ENCODE measurements at regions not wholly inside any gene's neighbourhood (a gene's known extent, or its start where the extent isn't known, plus 50 kb on each side); places are given as distances from the start of the nearest gene placed in this dataset.

DNA sequence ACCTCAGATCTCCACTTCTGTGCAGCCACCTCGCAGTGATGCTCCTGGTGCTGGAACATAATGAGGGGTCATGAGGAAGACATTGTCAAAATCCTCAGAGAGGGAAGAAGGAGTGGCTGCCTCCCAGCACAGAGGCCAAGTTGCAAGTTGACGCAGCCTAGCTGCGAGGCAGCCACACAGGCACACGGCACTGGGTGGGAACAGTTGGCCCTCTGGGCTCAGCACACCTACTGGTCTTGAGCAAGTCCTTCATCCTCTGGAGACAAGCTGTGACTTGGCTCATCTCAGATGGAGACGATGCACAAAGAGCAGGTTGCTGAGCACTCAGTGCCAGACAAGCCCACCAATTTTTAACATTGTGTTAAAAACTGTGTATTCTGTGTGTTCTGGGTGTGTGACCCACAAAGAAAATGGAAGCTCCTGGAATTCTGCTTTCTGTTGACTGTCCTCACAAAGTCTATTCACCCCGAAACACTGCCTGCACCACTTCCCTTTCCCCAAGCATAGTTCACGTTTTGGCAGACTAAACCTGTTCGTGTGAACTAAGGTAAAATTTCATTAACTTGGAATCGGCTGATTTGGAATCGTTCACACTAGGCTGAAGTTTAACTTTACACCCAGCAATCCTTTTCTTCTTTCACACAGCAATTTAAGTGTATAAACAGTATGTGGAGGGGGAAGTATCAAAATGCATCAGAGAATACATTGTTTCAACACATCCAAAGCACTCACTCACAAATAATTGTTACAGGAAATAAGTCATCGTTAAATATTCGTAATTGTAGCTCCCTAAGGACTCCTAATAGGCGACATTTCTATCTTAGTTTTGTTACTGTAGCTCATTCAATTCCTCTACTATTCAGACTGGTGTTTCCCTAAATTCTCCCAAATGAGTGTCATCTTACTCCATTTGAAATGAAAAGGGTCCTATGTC is 266.6 kb upstream of the ID2 start:
- in situ Hi-C loops (cut with HindIII; ENCODE audit: low sequenced_read_pairs), result no loop called here

DNA sequence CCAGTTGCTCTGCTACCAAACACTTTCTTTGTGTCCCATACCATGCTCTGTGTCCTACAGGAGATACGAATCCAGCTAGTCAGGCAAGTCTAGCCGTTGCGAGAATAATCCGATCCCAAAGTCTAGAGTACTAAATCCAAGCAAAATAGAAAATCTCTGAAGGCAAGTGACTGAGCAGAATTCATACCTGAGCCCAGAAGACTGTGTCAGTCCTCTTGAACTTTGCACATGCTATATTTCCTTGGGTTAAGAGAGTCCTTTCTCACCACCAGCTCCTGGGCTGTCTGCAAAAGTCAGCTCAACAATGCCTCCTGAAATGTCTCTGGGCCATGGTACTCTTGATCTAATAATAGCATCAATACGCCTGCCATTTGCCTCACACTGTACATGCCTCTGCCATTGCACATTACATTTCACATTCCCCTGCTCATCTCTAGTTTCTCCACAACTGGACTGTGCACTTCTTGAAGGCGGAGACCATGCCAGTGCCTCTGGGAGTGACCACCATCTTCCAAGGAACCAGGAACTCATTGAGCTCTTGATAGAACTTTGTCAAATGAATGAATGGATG is 265.8 kb upstream of the ID2 start:
- in situ Hi-C loops (cut with HindIII; ENCODE audit: low sequenced_read_pairs), result no loop called here

DNA sequence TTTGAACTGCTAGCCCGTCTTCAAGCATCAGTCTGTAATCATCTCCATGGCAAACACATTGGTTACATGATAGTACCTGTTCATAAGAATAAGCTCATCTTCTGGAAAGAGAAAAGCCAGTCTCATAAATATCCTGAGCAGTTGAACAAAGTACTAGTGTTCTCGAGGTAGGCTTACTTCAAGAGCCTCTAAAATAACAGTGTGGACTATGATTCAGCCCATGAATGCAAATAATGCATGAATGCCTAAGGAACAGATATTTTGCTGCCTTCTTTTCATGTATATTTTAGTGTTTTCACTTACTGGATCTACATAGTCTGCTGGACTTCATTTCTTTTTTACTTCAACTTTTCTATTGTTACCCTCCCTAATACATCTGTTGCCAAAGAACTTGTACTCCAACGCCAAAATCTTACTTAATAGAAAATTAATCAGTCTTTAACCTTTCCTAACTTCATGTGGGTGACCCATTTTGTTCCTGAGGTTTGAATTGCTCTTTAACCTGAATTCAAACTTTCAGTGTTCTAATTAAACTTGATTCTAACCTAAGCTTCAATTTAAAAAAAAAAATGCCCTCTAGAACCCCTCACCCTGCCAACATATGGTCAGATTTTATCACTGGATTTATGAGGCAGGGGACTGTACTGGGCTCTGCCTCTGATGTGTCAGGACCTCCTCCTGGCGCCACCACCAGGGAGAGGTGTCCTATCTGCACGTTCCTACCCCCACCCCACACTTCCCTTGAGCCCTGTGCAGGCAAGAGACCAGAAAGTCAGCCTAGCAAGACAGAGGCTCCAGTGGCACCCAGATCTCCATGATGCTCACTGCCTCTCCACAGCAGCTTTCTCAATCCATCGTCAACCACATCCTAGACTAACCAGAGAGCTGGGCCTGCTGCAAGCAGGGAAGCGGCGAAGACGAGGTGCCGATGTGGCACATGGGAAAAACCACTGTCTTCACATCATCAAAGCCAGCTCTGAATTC is 264.7 kb upstream of the ID2 start:
- in situ Hi-C loops (cut with HindIII; ENCODE audit: low sequenced_read_pairs), result no loop called here

DNA sequence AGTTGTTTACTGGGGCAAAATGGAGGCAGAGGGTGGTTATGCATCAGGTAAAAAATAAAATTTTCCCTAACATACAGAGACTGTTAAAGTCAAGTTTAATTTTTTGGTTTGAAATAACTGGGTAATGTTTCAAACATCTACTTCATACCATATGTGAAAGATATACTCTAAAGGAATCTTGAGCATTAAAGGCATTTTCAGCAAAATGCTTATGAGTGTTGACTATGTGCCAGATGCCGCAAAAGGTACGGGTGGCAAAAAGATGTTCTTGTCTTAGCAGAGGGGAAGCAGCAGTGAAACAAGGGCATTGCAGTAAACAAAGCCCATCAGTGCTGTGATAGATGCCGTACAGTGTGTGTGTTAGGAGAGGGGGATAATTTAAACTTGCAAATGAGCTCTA is 263.1 kb upstream of the ID2 start:
- in situ Hi-C loops (cut with HindIII; ENCODE audit: low sequenced_read_pairs), result no loop called here

DNA sequence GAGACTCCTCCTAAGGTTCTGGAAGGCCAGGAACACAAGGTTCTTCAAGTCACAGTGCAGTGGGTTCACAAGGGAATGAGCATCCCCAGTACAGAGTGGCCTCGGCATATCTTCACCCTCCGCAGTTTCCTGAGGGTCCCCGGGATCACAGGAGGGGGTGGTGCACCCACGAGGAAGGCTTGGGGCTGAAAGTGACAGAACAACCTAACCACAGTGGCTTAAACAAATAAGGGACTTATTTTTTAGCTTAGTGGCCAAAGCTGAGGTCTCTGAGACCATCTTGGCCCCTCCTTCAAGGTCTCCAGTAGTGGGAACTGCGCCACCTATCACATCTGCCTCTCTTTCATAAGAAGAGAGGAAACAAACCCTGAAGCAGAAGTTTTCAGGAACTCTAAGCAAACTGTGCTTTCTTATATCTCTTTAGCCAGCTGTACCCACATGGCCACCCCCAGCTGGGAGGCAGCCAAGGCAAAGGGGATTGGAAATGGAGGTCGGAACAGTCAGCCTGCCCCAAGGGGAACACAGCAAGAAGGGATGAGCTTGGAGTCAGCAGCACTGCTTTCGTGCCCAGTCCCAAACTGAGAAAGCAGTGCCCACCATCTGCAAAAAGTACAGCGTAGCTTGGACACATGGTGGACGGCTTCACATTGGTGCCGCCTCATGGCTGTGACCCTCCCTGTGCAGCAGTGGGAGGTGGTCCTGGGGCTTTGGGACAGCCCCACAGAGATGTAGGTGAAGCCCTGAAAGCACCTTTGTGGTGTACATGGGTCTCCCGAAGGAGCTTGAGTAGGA is 260.0 kb upstream of the ID2 start:
- in situ Hi-C loops (cut with HindIII; ENCODE audit: low sequenced_read_pairs), result no loop called here

DNA sequence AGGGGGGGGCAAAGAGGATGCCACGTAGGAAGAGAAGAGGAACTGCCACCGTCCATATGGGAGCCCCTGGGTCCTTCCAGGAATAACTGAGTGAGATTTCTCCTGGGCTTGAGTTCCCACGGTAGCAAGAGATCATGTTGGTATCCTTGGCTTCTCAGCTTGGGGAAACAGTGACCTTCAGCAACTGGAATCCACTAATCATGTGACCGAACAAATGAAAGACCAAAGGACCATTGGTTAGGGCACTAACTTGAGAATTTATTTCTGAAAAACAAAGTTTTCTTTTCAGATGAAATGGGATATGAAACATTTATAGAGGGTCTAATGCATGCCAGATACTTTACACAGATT is 259.4 kb upstream of the ID2 start:
- in situ Hi-C loops (cut with HindIII; ENCODE audit: low sequenced_read_pairs), result no loop called here

DNA sequence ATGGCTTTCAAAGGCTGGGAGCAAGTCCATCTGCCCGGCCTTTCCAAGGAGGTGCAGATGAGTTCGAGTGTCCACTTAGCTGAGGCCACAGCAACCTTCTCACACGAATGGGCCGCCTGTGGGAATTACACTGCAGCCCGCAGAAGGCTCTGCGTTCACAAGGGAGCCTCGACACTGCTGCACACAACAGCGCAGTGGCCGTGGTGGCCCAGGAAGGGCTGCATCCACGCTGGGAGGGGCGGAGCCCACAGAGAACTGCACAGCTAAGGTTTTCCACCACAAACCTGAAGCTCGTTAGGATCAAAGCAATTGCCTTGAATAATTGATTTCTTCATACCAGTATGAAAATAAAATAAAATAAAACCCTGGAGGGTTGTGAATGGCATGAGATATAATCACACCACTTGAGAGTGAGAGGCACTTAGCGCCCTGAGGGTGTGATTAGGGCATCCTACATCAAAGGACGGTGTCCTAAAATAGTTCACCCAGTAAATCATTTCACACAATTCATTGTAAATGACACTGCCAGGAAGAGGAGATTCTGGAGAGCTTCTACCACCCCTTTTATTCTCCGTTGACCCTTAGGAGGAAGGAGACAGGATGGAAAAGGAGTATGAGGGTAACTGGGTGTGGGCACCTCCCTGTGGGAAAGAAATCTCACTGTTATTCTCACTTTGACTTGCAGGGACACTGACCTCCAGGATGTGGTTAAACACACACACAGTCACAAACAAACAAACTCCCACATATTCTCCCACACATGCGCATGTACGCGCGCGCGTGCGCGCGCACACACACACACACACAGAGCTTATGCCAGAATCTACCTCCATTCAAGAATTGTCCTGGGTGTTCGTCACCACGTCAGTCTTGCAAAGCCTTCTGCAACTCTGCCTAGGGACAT is 256.6 kb upstream of the ID2 start:
- in situ Hi-C loops (cut with HindIII; ENCODE audit: low sequenced_read_pairs), result no loop called here

DNA sequence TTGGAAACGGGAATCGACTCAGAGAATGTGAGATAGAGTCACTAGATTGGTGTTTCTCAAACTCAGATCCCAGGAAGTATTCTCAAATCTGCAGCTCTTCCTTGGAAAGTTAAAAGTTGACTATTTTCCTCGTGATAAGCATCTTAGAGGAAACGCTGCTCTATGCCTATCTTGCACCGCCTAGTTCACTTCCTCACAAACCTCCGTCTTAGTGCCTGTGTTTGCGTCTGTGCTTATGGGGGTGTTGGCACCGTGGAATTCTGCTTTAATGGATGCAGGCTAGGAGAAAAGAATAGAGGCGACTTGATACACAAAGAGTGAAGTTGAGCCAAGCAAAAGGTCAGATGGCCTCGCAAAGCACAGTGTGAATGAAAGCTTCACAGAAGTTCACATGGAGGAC is 255.3 kb upstream of the ID2 start:
- in situ Hi-C loops (cut with HindIII; ENCODE audit: low sequenced_read_pairs), result no loop called here

DNA sequence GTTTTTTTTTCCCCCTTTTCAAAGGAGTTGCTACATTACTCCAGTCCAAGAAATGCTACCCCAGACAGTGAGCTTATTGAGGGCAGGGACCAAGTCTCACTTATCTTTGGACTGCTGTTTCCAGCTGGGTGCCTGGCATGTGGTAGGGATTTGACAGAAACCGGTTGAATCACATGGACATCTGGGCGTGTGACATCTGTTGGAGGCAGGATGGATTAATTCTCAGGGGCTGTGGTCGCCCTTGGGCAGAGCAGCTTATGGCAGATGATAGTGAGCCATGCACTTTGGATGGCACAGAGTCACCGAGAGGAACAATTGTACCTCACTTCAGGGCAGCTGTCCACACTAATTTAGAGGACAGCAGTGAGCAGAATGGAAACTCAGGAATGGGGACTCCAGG is 254.6 kb upstream of the ID2 start:
- in situ Hi-C loops (cut with HindIII; ENCODE audit: low sequenced_read_pairs), result no loop called here

DNA sequence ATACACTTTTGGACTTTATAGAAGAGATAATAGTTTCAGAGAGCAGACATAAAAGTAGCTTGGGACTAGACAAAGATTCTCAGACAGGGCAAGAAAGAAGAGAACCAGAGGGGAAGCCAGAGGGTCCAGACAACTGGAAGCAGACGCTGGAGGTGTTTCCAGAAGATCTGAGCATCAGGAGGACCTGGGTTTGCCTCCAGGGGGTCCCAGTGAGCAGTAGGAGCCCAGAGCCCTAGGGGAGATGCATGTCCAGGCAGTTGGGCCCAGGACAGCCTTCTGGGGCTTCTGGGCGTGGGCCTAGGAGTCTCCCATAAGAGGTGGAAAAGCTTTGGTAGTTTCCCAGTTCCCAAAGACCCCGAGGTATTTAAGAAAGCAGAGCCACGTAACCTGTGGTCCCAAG is 251.2 kb upstream of the ID2 start:
- in situ Hi-C loops (cut with HindIII; ENCODE audit: low sequenced_read_pairs), result no loop called here

DNA sequence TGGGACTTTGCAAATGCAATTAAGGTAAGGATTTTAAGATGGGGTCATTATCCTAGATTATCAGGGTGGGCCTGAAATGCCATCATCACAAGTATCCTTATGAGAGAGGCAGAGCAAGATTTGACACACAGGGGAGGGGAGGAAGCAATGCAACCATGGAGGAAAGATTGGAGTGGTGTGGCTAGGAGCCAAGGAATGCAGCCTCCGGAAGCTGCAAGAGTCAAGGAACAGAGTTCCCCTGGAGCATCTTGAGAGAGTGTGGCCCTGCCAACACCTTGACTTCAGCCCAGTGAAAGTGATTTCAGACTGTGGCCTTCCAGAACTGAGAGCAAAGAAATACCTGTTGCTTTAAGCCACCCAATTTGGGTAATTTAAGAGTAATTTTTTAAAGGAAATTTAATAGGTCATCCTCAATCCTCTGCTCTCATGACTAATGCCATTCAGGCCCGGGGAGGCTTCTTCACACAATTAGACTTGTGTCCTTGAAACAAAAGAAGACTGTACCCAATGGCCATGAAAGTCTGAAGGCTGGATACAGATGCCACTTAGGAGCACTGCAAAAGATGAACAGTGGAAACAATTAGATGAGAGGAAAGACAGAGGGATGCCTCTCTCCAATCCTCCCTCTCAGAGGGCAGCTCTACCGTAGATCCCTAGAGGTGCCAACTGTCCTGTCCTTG is 250.3 kb upstream of the ID2 start:
- in situ Hi-C loops (cut with HindIII; ENCODE audit: low sequenced_read_pairs), result no loop called here

DNA sequence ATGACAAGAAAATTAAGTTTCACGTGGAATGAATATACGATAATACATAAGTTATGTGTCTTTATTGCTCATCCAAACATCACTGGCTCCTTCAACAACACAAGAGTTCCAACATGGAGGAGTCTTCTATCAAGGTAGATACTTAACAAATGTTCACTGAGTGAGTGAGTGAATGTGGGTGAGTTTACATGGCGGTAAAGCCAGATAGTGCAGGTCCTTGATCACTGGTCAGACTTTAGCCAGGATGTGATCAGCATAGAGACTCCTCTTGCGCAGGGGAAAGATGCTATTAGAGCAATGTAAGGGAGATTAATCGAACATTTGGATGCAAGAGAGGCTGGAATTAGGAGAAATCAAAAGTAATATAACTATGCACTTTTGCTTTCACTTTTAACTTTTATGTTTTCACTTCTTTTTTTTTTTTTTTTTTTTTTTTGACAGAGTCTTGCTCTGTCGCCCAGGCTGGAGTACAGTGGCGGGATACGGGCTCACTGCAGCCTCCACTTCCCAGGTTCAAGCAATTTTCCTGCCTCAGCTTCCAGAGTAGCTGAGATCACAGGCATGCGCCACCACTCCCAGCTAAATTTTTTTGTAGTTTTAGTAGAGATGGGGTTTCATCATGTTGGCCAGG is 249.0 kb upstream of the ID2 start:
- in situ Hi-C loops (cut with HindIII; ENCODE audit: low sequenced_read_pairs), result no loop called here

DNA sequence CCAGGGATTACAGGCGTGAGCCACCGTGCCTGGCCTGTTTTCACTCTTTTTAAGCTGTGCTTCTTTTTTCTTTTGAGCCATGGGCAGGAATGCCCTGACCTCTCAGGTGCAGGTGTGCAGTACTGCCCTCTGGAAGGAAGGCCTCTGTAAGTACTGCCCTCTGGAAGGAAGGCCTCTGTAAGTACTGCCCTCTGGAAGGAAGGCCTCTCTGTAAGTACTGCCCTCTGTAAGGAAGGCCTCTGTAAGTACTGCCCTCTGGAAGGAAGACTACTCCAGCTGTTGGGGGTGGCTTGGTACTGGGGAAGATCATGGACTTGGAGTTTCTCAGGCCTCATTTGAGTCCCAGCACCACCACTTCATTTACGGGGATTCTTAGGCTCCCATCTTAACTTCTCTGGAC is 248.5 kb upstream of the ID2 start:
- in situ Hi-C loops (cut with HindIII; ENCODE audit: low sequenced_read_pairs), result no loop called here

DNA sequence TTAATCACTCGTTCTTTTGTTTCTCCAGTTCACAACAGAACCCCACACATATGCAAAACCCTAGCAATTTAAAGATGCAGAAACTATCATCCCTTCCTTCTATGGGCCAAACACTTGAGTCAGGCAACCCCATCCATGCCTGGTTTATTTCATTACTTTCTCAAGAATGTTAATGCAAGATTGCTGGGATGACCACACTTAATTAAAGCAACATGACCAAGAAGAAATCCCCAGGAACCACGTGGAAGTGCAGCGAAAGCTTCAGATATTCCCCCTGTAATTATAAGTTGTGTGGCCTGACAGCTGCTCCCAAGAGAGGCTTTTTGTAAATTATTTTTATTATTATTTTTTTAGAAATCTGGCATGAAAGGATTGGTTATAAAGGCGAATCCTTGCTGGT is 246.2 kb upstream of the ID2 start:
- in situ Hi-C loops (cut with HindIII; ENCODE audit: low sequenced_read_pairs), result no loop called here

DNA sequence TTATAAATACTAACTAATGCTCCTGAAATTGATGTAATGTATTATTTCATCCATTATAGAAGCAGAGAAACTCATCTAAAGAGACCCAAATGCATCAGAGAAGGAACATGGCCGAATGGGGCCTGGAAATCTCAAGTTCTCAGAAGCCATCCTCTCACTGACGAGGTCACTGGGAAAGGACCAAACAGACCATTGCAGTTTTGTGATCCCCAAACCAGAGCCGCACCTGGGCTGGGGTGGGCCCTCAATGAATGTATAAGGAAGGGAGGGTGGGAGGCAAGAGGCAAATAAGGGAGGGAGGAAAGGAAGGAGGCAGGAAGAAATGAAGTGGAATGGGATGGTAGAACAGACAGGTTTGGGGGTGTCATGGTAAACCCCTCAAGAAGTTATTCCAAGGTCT is 245.3 kb upstream of the ID2 start:
- in situ Hi-C loops (cut with HindIII; ENCODE audit: low sequenced_read_pairs), result no loop called here

DNA sequence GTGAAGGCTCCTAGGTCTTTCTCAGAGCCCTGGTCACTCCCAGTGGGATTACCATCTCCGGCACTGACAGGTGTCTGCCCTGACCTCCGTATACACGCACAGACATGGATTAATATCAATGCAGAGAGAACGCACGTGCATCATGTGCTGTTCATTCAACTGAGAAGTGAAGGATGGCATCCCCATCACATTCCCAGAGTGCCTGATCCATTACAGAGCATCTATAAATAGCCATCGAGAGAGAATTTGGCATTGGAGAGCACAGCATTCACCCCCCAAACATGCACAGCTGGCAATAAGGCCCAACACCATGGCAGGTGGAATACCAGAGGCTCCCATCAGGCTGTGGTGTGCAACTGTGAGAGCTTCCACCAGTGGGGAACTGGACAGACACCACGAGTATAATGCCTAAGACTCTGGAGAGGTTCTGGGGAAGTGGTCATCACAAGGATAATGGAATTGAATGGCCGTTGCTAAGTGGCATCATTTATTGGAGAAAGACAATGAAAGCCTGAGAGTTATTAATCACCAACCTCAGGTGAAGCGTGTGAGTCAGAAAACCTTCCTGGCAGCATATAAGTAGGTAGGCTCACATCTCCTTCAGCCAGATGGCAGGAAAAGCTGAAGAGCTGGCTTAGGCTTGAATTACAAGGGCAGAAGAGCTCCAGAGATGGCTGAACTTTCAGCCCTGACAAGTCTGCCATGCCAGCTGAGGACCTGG is 244.5 kb upstream of the ID2 start:
- in situ Hi-C loops (cut with HindIII; ENCODE audit: low sequenced_read_pairs), result no loop called here

DNA sequence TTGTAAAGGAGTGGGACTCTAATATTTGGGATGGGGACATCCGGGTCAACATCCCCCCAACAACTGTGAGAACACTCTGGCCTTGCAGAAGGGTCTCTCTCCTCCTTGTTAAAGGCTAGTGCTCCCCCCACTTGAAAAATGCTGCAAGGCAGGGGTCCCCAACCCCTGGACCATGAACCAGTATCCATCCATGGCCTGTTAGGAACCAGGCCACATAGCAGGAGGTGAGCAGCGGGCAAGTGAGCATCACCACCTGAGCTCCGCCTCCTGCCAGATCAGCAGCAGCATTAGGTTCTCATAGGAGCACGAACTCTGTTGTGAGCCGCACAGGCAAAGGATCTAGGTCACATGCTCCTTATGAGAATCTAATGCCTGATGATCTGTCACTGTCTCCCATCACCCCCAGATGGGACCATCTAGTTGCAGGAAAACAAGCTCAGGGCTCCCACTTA is 243.9 kb upstream of the ID2 start:
- in situ Hi-C loops (cut with HindIII; ENCODE audit: low sequenced_read_pairs), result no loop called here

DNA sequence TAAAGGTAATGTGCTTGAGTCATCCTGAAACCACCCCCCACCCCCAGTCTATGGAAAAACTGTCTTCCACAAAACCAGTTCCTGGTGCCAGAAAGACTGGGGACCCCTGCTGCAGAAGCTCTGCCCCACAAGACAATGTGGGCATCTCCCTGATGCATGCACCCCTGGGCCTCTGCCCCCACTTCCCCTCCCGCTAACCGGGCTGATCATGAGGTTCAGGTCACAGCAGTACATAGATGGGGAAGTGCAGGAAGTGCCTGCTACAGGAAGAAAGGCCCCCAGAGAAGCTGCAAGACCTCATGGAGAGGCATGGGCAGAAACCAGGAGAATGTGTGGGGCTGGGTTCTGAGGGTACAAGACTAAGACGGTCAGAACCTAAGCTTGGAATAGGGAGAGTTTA is 243.4 kb upstream of the ID2 start:
- in situ Hi-C loops (cut with HindIII; ENCODE audit: low sequenced_read_pairs), result no loop called here
